HG03135 (cell line): ENCODE measurements at regions not wholly inside any gene's neighbourhood (a gene's known extent, or its start where the extent isn't known, plus 50 kb on each side); places are given as distances from the start of the nearest gene placed in this dataset.
A peak's percentile ranks its signal among the peaks of the same experiment; 100 is the strongest.
"Not testable (repeated sequence)": the region's sequence is repeated elsewhere in the genome, so short reads cannot be mapped to it uniquely, and the experiment has no call there.

Experiments used
- ATAC-seq: cut with Tn5 transposase; IDR thresholded peaks from one replicate; pipeline ENCODE4 v1.9.1; 2021; ENCODE audit warnings: mild to moderate bottlenecking, moderate library complexity; ENCODE audit not compliant: unreplicated experiment

DNA sequence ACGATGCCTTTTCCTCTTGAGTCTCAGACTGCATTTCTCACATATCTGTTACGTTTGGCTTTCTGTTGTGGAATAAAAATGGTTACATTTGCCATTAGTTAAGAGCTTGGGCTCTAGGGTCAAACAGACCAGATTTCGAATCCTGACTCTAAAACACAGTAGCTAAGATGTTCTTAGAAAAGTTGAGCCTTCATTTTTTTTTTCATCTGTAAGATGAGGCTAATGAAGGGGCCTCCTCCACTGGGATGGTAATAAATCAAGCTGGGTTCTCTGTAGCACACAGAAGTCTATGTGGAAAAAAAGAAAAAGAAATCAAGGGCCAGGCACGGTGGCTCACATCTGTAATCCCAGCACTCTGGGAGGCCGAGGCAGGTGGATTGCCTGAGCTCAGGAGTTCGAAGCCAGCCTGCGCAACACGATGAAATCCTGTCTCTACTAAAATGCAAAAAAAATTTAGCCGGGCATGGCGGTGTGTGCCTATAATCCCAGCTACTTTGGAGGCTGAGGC is 49.9 kb upstream of the CAPRIN1 start:
- peak; percentile 3 for ATAC-seq

DNA sequence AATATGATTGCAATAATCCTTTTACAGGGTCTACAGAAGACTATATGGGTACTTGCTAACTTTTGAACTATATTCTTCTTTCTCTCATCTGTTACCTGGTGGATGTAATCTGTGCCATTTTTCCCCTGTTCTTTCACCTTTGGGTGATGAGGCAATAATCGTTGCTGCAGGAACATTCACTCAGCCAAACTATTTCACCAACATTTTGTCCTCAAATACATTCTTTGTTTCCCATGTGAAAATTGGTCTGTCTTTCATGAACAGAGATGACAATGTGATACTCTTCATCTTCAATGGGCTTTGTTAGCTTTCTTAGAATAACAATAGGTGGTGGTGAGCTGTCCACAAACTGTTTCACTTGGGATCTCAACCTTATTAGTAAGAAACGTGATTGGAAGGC is 52.1 kb upstream of the CAPRIN1 start:
- no peak for ATAC-seq

DNA sequence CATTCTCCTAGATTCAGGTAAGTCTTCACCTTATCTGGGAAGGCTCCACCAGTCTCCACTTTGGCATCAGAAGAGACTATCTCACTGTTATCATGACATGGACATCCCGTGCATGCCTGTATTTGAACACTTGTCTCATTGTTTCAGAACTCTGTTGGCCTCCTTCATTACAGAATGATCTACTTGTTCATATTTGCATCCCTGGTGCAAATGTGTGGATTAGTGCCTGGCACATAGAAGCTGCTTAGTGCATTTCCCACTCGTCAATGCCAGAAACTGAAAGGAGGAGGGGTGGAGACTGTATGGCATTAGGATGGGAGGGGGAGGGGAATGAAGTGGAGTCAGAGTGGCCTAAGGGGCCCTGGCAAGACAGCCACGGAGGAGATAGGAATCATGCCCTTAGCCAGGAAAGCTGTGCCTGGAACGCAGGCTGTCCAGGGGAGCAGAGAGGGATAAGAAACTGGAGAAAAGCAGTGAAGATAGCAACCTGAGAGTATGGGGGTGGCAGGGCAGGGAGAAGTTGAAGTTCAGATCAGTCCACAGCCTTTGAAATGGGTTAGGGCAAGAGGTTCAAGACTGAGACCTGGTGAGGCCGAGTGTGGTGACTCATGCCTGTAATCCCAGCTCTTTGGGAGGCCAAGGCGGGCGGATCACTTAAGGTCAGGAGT is 53.8 kb upstream of the CAPRIN1 start:
- no peak for ATAC-seq

DNA sequence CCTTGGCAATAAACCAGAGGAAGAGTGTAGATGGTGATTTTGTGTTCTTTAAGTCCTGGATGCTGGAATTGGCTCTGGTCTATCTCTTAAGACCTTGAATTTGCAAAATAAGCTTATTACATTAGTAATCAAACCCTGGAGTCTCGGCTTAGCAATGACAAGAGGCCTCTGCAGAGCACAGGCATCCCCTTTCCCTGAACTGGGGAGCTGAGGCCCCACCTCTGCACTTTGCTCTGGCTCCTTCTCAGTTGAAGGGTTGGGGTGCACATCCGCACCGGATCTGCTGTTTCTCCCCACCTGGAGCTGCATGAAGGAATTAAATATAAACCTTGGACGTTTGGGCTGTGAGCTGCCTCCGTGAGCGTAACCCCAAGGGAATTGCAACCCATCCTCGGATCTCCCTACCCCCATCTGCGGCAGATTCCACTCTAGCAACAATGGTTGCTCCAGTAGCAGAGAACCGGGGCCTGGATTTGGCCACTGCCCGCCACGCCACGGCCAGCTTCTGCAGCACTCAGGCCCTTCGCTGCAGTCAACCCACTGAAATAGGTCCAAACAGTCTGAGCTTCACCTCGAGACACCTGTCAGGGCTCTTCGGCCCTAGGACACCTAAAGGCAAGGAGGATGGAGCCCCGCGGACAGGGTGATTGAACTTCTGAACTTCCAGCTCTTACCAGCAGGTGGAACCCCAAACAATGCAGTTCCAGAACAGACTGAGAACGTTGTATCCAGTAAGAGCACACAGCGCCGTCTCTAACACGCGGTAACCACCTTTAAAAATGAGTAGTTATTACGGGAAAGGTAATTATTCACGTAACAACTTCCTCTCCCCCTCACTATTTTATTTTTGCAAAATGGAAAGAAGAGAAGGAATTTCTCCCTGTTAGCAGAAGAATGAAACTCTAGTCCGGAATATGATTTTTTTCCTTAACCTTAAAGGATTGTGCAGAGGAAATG is 54.8 kb upstream of the CAPRIN1 start:
- peak; percentile 70 for ATAC-seq

DNA sequence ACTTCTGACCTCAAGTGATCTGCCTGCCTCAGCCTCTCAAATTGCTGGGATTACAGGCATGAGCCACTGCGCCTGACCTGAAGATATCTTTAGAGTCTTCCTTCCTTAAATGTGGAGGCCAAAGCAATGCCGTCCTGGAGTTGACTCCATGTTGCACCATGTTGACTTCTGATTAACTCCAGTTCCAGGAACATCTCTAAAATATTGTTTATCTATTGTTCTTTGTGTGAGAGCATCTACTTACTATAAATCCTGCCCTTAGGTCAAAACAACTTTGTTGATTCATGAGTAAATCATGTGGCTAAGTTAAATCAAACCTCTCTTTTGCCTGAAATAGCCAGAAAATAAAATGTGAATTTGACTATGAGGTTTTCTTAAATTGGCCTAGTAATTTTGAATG is 56.6 kb upstream of the CAPRIN1 start:
- no peak for ATAC-seq

DNA sequence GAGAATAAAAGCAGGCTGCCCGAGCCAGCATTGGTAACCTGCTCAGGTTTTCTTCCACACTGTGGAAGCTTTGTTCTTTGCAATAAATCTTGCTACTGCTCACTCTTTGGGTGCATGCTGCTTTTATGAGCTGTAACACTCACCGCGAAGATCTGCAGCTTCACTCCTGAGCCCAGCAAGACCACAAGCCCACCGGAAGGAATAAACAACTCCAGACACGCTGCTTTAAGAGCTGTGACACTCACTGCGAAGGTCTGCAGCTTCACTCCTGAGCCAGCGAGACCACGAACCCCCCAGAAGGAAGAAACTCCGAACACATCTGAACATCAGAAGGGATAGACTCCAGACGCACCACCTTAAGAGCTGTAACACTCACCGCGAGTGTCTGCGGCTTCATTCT is 60.4 kb upstream of the CAPRIN1 start:
- not testable (repeated sequence) for ATAC-seq

DNA sequence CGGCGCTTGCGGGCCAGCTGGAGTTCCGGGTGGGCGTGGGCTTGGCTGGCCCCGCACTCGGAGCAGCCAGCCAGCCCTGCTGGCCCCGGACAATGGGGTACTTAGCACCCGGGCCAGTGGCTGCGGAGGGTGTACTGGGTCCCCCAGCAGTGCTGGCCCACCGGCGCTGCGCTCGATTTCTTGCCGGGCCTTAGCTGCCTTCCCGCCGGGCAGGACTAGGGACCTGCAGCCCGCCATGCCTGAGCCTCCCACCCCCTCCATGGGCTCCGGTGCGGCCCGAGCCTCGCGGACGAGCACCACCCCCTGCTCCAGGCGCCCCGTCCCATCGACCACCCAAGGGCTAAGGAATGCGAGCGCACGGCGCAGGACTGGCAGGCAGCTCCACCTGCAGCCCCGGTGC is 61.4 kb upstream of the CAPRIN1 start:
- not testable (repeated sequence) for ATAC-seq

DNA sequence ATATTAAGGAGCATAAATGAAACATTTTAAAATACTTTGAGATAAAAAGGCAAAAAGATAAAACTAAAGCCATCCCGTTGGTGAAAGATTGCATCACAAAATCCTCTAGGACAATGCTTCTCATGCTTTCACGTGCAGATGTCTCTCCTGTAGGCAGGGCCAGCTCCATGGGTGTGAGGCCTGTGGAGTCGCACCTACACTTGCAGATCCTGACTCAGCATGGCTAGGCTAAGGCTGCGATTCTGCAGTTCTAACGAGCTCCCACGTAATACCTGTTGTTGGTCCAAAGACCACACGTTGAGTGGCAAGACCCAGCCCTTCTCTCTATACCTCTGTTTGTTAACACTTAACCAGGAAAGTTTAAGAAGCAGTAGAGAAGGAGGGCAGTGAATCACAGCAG is 62.1 kb upstream of the CAPRIN1 start:
- ATAC-seq: no peak

DNA sequence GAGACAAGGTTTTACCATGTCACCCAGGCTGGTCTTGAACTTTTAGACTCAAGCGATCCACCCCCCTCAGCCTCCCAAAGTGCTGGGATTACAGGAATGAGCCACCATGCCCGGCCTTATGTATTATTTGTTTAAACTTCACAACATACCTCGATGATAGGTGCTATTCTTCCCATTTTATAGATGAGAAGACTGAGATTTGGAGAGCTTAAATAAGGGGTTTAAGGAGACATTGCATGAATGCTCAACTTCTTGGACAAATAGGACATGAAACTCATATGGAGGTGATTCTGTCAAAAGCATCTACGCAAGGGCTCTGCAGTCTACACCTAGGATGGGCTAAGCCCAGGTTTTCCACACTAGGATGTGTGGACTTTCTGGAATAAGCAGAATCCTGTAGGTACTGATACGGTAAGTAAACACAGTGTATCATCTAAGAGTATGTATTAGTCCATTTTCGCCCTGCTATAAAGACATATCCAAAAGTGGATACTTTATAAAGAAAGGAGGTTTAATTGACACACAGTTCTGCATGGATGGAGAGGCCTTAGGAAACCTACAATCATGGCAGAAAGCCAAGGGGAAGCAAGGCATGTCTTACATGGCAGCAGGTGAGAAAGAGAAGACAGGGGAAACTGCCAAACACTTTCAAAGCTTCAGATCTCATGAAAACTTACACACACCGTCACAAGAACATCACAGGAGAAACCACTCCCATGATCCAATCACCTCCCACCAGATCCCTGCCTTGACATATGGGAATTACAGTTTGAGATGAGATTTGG is 62.8 kb upstream of the CAPRIN1 start:
- no peak for ATAC-seq

DNA sequence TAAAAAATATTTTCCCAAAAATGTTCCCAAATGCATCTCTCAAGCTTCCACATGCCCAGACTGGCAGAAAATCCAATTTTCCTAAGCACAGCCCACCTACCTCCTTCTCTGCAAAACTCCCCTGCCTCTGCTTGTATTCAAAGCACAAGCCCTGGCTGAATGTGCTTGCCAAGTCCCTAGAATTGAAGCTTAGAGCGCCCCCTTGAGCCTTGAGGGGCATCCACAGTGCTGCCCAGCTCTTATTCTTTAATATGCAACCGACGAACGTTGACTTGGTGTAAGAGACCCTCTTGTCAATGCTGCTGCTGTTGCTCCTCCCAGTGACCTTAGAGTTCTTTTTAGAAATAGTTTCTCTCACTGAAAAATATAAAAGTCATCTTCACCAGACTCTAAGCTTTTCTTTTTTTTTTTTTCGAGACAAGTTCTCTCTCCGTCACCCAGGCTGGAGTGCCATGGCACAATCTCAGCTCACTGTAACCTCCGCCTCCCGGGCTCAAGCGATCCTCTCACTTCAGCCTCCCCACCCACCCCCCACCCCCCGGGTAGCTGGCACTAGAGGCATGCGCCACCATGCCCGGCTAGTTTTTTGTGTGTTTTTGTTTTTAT is 63.5 kb upstream of the CAPRIN1 start:
- peak; percentile 62 for ATAC-seq

DNA sequence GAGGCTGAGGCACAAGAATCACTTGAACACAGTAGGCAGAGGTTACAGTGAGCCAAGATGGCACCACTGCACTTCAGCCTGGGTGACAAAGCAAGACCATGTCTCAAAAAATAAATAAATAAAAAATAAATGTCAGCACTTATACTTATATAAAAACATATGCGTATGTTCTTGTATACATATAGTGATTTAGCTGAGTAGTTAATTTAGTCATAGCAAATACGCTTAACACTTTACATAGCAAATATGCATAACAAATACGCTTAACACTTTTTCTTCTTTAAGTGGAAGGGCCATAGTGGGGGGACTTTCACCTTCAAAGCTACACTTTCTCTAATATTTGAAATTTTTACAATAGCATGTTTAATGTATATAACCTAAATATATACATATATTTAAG is 64.0 kb upstream of the CAPRIN1 start:
- no peak for ATAC-seq

DNA sequence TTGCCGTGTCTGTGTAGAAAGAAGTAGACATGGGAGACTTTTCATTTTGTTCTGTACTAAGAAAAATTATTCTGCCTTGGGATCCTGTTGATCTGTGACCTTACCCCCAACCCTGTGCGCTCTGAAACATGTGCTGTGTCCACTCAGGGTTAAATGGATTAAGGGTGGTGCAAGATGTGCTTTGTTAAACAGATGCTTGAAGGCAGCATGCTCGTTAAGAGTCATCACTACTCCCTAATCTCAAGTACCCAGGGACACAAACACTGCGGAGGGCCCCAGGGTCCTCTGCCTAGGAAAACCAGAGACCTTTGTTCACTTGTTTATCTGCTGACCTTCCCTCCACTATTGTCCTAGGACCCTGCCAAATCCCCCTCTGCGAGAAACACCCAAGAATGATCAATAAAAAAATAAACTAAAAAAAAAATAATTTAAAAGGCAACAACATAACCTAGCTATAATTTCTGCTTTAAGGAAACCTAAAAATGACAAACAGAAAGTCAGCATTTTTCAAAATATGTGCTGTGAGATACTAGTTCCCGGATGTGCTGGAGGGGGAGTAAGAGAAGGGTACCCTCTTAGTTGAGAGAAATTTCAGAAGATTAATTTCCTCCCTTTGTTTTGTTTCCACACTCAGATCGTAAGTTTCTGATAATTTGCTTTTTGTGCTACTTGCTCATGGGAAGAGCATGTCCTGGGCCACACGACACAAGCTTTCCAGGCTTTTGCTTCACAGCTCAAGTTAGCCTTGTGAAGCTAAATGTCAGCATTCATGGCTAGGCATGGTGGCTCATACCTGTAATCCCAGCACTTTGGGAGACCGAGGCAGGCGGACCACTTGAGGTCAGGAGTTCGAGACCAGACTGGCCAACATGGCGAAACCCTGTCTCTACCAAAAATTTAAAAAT is 64.7 kb upstream of the CAPRIN1 start:
- ATAC-seq: not testable (repeated sequence)

DNA sequence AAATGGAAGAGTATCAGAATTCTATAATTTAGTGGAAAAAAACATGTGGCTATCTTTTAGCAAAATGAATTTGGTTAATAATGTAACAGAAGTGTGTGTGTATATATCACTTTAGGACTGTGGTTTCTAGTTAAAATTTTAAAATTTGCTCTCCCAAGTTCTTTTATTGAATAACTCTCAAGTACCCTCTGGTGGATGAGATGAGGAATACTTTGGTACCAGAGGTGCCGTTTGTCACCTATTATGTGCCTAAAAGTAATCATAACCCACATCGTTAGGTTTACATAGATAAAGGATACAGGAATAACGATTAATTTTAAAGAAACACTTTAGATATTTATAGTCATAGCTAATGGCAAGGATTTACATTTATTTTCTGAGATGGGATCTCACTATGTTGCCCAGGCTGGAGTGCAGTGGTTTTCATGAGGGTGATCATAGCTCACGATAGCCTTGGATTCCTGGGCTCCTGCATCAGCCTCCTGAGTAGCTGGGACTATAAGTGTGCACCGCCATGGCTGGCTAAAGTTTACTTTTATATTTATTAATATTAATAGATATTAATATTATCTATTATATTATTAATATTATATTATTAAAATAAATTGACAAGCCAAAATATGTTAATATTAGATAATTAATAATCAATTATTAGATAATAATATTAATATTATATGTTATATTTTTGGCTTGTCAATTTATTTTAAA is 66.7 kb upstream of the CAPRIN1 start:
- no peak for ATAC-seq

DNA sequence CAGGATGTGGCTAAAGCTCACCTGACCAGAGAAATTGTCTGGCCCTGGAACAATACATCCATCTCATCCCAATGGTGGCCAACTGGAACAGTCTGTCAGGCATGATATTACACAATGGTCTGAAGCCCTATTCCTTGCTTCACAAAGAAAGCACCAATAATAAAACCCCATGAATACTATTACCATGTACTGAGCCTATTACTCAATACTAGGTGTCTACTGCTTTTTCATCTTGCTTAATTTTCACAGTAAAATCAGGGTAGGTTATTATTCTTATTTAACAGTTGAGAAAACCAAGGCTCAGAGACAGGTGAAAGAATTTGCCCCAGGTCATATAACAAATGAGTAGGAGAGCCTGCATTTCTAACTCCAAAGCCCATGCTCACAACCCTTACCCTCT is 68.9 kb upstream of the CAPRIN1 start:
- ATAC-seq: no peak

DNA sequence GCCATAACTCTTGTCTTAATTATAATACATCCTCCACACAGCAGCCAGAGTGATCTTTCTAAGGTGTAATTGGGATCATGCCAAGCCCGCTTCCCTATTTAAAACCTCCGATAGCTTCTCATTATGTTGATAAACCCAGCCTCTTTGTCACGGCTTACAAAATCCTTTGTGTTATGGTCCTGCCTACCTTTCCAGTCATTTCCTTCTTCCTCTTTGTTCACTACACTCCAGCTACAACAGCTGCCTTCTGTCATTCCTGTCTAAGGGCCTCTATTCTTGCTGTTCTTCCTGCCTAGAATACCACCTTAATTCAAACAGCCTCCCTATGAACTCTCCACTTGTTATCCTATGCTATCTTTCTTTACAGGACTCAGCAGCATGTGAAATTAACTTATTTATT is 70.6 kb upstream of the CAPRIN1 start:
- ATAC-seq: no peak

DNA sequence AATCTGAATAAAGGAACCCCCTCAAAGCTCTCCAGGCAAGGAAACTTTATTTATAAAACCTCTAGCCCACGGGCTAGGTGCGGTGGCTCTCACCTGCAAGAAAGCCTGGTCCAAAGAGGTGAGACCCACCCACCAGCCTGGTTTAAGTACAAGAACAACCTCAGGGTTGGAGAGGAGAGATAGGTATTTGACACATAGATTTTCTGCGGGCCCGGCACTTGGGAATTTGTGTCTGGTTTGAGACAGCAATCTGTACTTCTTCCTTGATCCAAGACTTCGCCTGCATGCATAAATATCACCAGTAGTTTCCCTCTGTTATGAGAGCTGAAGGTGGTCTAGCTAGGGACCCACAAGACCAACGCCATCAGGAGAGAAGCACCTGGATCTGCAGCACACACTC is 73.2 kb upstream of the CAPRIN1 start:
- ATAC-seq: no peak

DNA sequence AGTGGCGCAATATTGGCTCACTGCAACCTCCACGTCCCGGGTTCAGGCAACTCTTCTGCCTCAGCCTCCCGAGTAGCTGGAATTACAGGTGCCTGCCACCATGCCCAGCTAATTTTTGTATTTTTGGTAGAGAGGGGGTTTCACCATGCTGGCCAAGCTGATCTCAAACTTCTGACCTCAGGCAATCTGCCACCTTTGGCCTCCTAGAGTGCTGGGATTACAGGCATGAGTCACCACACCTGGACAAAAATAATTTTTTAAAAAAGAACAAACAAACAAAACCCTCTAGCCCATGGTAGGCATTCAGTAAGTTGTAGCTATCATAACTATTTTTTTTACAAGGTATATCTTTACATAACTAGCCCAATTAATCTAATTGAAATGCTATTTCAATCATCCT is 73.9 kb upstream of the CAPRIN1 start:
- ATAC-seq: no peak

DNA sequence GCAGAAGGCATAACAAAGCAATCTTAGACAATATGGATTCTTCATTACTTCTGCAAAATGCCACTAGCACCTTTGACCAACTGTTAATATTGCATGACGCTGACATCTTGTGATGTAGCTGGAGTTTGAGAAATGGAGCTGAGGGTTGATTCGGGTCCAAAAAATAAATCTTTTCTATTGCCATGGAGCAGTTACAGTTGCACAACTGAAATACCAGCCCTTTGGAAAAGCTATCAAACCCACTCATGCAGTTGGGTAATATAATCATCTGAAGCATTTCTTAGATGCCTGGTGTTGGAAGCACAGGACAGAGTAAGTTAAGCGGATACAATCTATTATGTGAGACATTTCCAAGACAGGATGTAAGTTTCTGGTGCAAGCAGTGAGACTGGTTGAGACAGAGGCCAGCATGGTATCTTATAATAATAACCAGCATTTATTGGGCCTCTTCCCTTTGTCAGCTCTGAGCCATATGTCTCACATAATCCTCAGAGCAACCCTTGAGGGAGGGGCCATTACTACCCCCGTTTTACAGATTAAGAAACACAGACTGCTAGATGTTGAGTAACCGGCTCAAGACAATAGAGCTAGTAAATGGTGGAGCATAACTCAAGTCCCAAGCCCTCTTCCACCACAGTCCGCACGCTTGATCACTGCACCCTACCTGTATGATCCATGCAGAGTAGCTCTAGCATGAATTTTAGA is 74.9 kb upstream of the CAPRIN1 start:
- ATAC-seq: no peak

DNA sequence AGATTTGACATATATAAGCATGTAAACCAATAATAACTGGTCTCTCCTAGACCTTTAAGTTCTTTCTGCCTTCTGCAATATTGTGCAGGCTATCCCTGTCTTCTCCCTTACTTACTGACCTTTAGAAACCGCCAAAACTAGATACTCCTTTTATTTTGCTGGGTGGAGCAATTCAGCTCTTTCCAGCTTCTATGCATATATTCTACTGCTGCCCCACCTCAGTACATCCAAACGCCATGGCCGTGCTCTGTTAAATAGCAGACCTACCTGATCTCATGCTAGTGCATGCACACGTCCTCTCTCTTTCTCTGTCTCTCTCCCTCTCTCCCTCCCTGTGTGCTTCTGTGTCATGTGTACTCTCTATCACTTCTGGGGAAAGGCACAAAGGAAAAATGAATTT is 76.7 kb upstream of the CAPRIN1 start:
- ATAC-seq: no peak
